SK-N-SH treated with all-trans-retinoic acid at 6 μM for 48 hours (cell line): ENCODE measurements at regions not wholly inside any gene's neighbourhood (a gene's known extent, or its start where the extent isn't known, plus 50 kb on each side); places are given as distances from the start of the nearest gene placed in this dataset.

Source experiments
- ARNTL ChIP-seq: fragments of 450-650 bp; formaldehyde crosslinking; IDR thresholded peaks from 2 replicates; pipeline ENCODE4 v1.5.0; 2020; ENCODE audit warnings: low read depth, mild to moderate bottlenecking, moderate library complexity, borderline replicate concordance
- GLIS3 ChIP-seq: fragments of 250-450 bp; sonication (Bioruptor Pico); IDR thresholded peaks from 2 replicates; pipeline ENCODE4 v1.5.0; 2020; ENCODE audit warnings: mild to moderate bottlenecking, moderate library complexity
- RARB ChIP-seq: fragments of 250-450 bp; sonication (Bioruptor Pico); IDR thresholded peaks from 2 replicates; pipeline ENCODE4 v1.8.0; 2021; ENCODE audit warnings: mild to moderate bottlenecking, moderate library complexity
- TCF4 ChIP-seq: fragments of 250-450 bp; sonication (Bioruptor Pico); IDR thresholded peaks from 2 replicates; pipeline ENCODE4 v1.8.0; 2021; ENCODE audit warnings: mild to moderate bottlenecking, moderate library complexity, borderline replicate concordance
- ZC3H10 ChIP-seq: fragments of 250-450 bp; sonication (Bioruptor Pico); IDR thresholded peaks from 2 replicates; pipeline ENCODE4 v1.5.1; 2021; ENCODE audit warnings: mild to moderate bottlenecking, moderate library complexity
- ZFP3 ChIP-seq: fragments of 250-450 bp; sonication (Bioruptor Pico); IDR thresholded peaks from 2 replicates; pipeline ENCODE4 v1.5.0; 2020; ENCODE audit warnings: mild to moderate bottlenecking, moderate library complexity
- ZNF8 ChIP-seq: fragments of 450-650 bp; formaldehyde crosslinking; IDR thresholded peaks from 2 replicates; pipeline ENCODE4 v1.5.0; 2020; ENCODE audit warnings: mild to moderate bottlenecking, moderate library complexity
- TF ChIP-seq, protein P1 (sequence below): fragments of 250-450 bp; sonication (Bioruptor Pico); IDR thresholded peaks from 2 replicates; pipeline ENCODE4 v1.5.1; 2021; ENCODE audit warnings: mild to moderate bottlenecking, moderate library complexity
- TF ChIP-seq, protein P2 (sequence below): fragments of 250-450 bp; sonication (Bioruptor Pico); IDR thresholded peaks from 2 replicates; pipeline ENCODE4 v1.8.0; 2020; ENCODE audit warnings: mild to moderate bottlenecking, moderate library complexity, borderline replicate concordance

DNA sequence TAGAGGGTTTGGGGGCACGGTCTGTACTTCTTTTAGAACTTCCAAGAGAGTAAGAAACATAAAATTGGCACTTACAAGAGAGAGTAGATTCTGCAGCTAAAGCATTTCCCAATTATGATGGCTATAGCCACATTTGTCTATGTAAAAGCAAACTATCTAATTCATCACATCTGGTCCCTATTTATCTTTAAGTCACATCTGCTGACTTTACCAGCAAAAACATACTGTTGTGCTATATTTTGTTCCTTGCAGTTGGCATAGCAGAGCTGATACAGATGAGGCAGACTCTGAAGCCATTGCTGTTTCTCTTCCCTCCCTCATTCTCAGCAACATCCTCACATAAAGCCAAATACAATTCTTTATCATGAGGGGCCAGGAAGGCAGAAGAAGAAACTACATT is 1533.5 kb upstream of the RAG2 start:
- TF ChIP-seq ZFP3 (CRISPR knock-in tag): no peak
- peak; percentile 39; the same call in 1 of the 2 replicates for TF ChIP-seq TCF4 (CRISPR knock-in tag)
- TF ChIP-seq, protein P1, sequence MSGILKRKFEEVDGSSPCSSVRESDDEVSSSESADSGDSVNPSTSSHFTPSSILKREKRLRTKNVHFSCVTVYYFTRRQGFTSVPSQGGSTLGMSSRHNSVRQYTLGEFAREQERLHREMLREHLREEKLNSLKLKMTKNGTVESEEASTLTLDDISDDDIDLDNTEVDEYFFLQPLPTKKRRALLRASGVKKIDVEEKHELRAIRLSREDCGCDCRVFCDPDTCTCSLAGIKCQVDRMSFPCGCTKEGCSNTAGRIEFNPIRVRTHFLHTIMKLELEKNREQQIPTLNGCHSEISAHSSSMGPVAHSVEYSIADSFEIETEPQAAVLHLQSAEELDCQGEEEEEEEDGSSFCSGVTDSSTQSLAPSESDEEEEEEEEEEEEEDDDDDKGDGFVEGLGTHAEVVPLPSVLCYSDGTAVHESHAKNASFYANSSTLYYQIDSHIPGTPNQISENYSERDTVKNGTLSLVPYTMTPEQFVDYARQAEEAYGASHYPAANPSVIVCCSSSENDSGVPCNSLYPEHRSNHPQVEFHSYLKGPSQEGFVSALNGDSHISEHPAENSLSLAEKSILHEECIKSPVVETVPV: no peak
- no peak for TF ChIP-seq RARB (CRISPR knock-in tag)
- no peak for TF ChIP-seq ARNTL (CRISPR knock-in tag)
- no peak for TF ChIP-seq GLIS3
- no peak for TF ChIP-seq ZC3H10 (CRISPR knock-in tag)
- no peak for TF ChIP-seq ZNF8 (CRISPR knock-in tag)
- TF ChIP-seq, protein P2, sequence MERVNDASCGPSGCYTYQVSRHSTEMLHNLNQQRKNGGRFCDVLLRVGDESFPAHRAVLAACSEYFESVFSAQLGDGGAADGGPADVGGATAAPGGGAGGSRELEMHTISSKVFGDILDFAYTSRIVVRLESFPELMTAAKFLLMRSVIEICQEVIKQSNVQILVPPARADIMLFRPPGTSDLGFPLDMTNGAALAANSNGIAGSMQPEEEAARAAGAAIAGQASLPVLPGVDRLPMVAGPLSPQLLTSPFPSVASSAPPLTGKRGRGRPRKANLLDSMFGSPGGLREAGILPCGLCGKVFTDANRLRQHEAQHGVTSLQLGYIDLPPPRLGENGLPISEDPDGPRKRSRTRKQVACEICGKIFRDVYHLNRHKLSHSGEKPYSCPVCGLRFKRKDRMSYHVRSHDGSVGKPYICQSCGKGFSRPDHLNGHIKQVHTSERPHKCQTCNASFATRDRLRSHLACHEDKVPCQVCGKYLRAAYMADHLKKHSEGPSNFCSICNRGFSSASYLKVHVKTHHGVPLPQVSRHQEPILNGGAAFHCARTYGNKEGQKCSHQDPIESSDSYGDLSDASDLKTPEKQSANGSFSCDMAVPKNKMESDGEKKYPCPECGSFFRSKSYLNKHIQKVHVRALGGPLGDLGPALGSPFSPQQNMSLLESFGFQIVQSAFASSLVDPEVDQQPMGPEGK (CRISPR knock-in tag): no peak
